Left renal cortex interstitium (tissue), 4 donors: ENCODE measurements at regions not wholly inside any gene's neighbourhood (a gene's known extent, or its start where the extent isn't known, plus 50 kb on each side); places are given as distances from the start of the nearest gene placed in this dataset.

Experiments used
- DNase-seq, 4 donors: peaks; one replicate each; pipeline ENCODE4 v3.0.0-alpha.2; 2013; ENCODE audit warnings: low read depth in 4 of 4, low spot score in 2 of 4, missing footprints in 1 of 4

DNA sequence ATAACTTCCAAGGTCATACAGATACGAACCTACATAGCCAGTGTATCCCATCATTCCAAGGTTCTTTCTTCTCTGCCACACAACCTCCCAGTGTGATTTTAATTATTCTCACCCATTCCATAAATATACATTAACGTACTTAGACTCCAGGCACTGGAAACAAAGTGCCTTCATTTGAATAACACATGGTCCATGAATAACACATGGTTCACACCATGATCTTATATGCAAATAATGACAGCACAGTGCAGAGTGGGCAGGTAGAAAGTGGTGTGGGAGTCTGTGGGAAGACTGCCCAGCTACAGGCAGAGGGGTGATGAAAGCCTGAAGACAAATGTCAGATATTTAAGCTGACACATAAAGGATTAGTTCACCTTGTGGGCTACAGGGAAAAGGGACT is 425.2 kb downstream of the HACE1 start:
- no peak for DNase-seq

DNA sequence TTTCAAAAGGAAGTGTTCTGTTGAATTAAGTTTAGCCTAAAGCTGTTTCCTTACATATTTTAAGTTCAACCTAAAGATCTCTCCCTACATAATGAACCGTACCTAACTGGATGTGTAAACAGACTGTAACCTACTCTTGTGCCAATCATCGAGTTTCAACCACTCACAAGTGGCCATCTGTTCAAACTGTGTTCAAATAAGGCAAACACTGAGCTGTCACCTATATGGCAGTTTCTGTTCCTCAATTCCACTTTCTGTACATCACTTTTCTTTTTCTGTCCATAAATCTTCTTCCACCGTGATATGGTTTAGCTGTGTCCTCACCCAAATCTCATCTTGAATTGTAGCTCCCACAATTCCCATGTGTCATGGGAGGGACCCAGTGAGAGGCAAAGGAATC is 428.6 kb downstream of the HACE1 start:
- DNase-seq, result no peak

DNA sequence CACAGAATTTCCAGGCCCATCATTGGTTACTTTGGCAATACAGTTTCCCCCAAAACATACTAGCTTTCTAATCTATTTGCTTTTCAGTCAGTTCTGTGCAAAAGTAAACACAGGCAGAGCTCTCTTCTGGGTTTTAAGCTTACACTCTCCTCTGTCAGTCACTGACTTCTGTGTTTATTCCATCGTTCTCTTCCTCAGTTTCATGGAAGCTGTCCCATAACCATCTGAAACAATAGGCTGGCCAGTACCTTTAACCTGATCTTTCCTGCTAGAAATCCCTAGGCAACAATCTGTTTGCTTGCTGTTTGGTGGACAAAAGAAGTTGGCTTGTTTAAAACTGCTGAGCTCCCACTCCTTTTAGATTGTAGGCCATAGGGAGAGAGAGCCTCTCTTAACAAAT is 431.5 kb downstream of the HACE1 start:
- no peak for DNase-seq

DNA sequence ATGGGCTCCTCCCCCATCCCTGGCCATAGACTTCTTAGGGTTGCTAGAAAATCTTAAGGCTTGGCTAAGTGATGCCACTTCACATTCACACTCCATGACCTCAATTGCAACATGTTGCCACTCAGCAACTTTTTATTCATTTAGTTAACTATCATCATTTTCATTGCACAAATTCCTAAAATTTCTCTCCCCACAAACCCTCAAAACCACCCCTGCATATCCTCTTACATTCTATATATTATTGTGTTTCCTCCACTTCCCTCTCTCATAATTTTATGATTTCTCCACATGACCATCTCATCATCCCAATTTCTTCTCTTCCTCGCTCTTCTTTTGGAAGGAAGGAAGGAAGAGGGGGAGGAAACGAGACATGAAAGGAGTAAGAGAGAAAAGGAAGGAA is 436.0 kb downstream of the HACE1 start:
- no peak for DNase-seq

DNA sequence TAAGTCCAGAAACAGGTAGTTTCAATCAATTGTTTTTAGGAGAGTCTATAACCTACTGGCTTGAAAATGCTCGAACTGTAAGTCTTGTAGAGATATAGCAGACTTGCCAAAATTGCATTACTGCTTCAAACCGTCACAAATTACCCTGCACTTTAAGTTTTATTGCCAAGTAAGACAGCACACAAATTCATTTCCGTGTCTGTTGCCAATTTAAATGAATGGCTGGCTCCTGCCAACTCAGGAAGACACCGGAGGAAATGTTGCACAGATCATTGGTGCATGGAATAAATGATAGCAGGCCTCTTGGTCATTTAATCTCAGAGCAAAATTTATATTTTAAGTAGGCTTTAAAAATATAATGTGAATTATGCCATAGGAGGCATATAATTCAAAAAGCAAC is 438.1 kb downstream of the HACE1 start:
- DNase-seq, result no peak

DNA sequence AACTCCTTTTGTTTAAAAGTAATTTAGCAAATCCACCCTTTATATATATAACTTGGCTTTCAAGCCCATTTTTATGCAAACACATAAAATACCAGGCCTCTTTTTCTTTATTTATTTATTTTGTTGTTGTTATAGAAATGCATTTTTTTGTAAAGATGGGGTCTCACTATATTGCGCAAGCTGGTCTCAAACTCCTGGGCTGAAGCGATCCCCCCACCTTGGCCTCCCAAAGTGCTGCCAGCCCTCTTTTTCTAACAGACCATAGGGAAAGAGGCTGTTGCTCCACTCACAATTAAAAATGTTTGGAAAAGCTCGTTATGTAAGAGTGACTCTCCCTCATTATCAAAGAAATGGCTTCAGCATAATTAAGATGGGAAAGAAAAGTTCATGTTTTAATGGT is 440.9 kb downstream of the HACE1 start:
- DNase-seq, result no peak

DNA sequence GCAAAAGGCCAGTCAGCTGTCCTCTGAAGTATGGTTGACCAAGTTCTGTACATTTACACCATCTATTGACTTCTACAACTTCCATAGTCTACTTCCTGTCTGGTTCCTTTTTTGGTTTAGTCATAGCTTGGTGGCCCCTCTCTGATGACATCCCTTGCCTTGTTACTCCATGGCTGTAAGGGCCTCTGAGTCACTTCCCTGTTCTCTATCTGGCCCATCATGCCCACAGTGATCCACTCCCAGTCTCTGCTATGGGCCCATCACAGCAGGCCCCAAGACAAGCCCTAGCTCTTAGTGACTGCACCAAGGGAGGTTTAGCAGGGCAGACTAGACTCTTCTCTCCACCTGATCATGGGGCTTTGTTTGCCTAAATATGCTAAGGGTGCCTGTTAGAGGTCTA is 441.6 kb downstream of the HACE1 start:
- no peak for DNase-seq

DNA sequence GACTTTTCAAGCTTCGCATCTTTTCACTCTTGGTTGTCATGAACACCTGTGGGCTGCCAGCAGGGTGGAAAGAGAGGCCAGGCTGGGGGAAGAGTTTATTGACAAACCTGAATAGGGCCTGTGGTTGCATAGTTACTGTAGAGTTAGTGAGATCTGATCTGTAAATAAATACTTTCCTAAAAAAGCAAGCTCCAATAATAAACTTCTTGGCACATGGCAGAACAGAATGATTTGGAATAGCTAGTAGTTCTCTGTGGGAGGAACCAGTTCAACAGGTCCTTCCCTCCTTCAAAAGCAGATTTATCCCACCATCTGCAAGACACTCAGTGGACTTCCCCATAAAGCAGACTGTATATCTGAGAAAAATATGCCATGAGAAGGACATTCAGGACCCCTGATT is 445.0 kb downstream of the HACE1 start:
- no peak for DNase-seq

DNA sequence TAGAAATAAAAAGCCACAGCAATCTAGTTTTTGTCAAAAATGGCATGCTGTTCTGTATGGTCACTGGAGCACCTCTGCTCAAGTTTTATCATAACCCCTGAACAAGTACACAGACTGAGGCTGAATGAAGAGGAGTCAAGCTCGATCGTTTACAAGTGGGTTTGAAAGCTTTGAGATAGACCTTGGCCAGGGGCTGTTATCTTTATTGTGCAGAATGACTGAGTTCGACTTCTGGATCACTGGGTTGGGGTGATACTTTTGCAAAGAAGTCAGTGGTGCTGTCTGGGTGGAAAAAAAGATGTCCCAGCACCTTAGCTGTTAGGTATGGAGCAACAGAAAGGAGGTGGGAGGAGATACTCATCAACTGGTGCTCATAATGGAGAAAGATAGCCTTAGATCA is 446.0 kb downstream of the HACE1 start:
- no peak for DNase-seq

DNA sequence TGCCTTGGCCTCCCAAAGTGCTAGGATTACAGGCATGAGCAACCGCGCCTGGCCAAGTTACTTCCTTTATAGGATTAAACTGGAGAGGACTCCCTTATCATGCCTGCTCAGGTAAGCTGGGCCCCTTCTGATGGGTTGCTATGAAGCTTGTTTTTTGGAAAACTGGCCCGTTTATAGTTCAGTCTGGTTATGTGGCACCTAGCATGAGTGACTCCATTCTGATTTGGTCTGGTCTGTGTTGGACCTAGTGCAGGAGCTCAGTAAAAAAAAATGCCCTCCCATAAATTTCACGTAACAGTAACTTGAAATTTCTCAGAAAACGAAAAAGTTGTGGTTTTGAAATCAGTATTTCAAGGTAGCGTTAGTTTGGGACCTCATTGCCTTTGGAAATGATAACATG is 448.4 kb downstream of the HACE1 start:
- DNase-seq, result no peak

DNA sequence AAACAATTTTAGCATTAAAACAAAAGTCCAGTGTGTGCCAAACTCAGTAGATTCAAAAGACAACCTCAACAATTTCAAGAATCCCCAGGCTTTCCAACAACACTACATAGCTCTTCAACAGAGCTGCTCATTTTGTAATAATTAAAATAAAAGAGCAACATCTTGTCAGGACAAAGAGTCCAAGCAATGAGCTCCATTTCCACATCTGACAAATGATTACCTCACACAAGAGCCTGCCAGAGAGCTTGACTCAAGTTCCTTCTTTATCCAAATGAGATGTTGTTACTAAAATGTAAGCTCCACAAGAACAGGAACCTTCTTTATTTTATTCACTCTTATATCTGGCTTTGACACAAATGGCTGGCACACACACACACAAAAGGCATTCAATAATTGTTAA is 449.8 kb downstream of the HACE1 start:
- DNase-seq, result no peak

DNA sequence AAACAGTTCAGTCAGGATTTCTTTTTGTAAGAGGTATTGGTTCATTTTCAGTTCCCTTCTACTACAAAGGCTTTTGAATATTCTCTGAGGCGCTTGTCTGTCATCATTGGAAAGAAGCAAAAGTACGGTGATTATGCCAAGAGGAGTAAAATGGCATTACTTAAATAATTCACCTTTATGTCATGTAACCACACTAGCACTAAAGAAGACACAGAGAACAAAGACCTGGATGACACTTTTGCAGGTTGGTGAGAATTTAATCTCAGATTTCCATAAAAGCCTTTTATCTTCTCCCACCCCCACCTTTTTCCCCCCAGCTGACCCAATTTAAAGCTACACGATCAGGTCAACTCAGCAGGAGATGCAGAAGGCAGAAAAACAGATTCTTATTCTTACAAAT is 451.8 kb downstream of the HACE1 start:
- DNase-seq, result no peak

DNA sequence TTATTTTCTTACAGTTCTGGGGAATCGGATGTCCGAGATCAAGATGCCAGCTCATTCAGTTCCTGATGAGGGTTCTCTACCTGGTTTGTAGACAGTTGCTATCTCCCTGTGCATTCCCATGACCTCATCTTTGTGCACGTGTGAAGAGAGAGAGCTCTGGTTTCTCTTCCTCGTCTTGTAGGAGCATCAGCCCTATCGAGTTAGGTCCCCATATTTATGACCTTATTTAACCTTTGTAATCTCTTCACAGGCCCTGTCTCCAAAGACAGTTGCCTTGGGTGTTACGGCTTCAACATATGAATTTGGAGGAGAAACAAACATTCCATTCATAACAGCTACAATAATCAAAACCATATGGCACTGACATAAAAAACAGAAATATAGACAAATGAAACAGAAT is 455.3 kb downstream of the HACE1 start:
- no peak for DNase-seq

DNA sequence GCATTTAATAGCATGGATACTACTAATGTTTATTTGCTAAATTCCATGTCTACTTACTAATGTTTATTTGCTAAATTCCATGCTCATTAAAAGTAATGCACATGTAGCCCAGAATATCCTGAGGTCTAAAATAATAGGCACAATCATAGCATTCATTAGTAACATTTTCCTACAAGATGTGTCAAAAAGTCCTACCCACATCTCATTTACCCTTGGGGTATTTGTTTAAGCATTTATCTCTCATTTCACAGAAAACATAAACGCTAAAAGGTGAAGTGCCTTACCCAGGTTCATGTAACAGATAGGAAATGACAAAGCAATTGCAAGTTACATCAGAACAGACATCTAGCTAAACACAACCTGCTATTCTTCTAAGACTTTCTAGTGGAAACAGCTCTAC is 457.1 kb downstream of the HACE1 start:
- no peak for DNase-seq

DNA sequence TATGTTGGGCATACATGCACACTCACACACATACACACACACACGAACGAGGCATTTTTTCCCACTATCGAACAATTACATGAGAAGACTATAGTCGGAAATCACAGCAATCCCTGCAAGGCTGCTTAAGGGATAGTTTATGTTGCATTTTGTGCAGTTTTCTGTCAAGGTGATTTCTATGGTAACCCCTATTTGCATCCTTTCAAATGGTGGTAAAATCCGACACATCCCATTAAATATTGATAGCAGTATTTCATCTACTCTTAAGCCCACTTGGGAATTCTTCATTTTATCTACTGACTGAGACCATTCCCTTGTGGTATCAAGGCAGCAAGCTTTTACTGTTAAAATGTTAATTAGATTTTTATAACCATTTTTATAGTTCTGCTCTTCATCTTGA is 457.8 kb downstream of the HACE1 start:
- DNase-seq, result no peak

DNA sequence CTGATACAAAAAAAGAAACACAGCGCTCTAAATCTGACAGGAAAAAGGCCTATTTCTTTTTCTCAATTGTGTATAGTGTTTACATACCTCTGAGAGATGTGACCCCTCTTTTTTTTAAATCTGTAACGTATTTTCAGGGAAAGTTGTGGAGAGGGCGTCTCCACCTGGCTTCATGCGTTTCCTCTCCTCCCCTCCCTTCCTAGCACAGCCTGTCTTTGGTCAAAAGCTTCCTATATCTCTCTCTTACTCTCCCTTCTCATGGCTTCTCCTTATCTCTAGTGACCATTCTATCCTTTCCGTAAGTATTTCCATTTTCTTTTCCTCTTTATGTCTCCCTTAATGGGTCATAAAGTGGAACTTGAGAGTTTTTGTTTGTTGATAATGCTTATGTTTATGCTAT is 458.9 kb downstream of the HACE1 start:
- DNase-seq, result no peak

DNA sequence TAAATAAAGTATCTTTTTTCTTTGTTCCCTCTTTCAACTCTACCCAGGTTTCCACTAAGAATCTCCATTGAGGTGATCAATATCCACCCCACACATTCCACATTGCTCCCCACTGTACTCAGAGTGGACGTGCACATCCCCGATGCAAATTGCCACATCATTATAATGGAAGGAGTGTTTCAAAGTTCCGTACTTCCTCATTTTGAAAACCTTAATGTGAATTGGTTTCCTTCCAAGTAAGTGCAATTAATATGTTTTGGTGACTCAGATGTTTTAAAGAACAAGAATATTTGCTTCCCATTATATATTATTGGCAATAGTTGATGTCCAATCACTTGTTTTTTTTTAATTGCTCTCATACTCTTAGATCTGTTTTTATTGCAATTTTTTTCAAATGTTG is 463.6 kb downstream of the HACE1 start:
- DNase-seq, result no peak

DNA sequence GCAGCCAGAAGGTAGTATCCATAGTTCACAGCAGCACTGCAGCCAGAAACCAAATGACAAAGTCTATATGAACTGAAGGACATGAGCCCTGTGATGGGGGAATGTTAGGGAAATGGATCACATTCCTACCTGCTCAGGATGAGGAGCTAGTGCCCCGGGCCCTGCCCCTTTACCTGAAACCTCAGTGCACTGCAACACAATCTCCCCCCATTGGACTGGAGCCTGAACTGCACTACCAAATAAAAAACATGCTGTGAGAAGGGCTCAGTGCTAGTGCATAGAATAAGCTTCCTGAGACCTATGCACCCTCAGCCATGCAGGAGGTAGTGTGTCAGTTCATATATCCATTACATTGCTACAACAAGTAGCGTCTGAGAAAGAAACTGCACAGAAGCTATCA is 477.8 kb downstream of the HACE1 start:
- no peak for DNase-seq

DNA sequence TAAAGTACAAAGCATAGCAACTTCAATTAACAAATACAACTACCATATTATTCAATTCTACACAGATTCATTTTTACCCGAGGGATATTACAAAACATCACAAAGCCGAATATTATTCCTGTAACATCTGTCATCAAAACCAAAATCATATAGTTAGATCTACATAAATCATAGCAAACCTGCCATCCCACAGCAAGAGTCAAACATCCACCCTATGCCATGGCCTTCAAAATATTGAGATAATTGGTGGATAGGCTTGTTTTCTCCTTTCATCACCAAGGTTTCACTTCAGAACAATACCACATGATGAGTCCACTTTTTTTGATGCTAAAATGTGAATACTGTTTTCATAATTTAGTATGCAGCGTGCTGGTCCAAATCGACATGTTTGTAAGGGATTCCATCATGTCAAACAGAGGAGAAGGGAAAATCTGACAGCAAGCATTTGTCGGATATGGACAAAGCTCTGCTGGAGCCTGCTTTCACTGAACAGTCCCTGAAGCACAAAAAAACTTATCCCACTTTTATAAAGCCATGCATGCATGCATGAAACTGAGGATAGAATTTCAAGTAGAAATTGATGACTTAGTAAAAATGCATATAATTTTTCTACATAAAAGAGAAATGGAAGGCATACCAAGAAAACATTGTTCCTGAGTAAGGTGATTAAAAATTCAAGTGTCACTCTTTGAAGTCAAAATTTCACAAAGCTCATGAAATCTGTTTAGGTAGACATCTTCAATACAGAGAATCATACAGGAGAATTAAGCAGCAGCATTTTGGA is 494.1 kb downstream of the HACE1 start:
- DNase-seq, result no peak

DNA sequence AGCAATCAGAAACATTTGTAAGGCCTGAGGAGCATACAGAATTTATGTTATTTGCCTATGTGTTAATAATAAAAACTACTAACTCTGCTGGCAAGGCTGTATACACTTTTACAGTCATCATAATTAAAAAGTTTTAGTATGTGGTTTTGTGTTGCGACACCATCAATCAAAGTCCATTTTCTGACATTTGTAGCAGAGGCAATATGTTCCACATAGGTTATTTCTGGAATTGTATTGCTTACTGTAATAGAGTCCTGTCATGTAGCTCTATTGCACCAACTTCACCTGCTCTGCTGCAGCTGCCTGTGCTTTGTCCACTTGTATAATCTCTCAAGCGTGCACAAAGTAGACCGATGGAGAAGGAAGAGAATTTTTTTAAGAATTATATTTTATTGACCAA is 501.8 kb downstream of the HACE1 start:
- no peak for DNase-seq

DNA sequence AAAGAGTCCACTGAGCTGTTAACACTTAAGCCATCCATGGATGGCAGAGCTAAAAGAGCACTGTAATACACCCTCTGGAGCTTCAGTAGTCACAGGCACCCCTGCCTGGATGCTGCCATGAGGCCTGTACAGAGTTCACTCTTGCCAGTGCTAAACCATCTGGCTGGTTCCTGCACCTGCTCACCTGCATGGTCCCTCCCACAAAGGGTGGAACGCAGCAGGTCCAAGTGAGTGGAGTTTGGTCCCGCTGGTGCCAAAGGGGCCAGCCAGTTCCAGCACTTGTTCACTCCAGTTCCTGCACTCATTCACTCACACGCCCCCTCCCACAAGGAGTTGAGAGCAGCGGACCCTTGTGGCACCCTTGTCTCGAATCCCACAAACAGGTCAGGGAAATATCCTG is 503.5 kb downstream of the HACE1 start:
- DNase-seq, result no peak

DNA sequence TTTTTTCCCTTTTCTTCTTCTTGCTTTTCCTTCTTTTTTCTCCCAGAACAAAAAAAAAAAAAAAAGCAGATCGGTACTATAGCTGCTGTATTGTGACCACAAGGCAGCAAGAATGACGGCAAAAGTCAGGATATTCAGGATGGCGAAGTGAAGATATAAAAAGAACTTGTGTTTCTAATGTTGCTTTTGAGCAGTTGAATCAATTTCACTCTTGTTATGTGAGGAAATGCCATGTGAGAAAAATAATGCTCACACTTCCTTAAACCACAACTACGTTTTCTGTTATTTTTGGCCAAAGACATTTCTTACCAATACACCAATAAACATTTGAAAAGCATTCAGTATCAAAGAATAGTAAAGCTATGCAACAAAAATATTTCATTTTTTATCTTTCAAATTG is 510.5 kb downstream of the HACE1 start:
- no peak for DNase-seq

DNA sequence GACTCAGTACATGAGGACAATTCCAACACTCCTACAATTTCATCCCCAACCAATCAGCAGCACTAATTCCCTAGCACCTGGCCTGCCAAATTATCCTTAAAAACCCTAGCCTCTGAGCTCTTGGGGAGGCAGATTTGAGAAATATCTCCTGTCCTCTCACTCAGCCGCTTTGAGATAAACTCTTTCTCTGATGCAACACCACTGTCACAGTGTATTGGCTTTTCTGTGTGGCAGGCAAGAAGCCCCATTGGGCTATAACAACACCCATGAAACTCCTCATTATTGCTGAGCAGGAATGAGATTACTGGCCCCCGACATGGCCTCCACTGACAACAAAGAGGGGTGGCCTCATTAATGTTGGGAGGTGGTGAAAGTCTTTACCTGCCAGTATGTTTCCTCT is 515.5 kb downstream of the HACE1 start:
- DNase-seq, result no peak
